ENCODE measurements at regions not wholly inside any gene's neighbourhood (a gene's known extent, or its start where the extent isn't known, plus 50 kb on each side); places are given as distances from the start of the nearest gene placed in this dataset.

DNA sequence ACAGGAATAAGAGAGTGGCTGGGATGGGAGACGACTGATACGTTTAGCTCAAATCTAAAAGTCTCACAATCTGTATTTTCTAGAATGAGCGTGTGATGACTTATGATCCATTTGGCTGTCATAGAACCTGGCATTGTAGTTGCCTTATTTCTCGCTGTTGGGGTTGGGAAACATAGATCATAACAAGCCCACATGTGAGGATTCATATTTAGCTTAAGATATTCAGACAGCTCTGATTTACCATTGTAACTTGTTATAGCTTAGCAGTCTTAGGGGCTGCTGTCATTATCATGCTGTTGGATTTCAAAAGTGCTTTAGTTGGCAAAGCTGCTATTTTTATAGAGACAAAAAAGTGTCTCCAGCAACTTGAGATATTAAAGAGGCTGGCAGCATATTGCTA is 871.3 kb downstream of the ZPLD1 start:
- no peaks in the 10 kb centered on the region for H3K9me3 ChIP-seq
- H3K27me3 ChIP-seq: no peaks in the 10 kb centered on the region
- no peak for ATAC-seq
- 60 to 66% methylated on average over 4 of the region's 4 CpGs for WGBS, 2 donors
- TF ChIP-seq, protein P1, sequence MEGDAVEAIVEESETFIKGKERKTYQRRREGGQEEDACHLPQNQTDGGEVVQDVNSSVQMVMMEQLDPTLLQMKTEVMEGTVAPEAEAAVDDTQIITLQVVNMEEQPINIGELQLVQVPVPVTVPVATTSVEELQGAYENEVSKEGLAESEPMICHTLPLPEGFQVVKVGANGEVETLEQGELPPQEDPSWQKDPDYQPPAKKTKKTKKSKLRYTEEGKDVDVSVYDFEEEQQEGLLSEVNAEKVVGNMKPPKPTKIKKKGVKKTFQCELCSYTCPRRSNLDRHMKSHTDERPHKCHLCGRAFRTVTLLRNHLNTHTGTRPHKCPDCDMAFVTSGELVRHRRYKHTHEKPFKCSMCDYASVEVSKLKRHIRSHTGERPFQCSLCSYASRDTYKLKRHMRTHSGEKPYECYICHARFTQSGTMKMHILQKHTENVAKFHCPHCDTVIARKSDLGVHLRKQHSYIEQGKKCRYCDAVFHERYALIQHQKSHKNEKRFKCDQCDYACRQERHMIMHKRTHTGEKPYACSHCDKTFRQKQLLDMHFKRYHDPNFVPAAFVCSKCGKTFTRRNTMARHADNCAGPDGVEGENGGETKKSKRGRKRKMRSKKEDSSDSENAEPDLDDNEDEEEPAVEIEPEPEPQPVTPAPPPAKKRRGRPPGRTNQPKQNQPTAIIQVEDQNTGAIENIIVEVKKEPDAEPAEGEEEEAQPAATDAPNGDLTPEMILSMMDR (IDR thresholded peaks at IDR 0.05): no peak
- no peak for TF ChIP-seq POLR2A (IDR thresholded peaks at IDR 0.05)
- no peaks in the 10 kb centered on the region for H3K36me3 ChIP-seq (replicated peaks in 1 of 2; ENCODE audit: insufficient read depth in 1 of 2, low read depth in 2 of 2)
- intact Hi-C loops (cut with DNase I): no loop called here
- H3K27ac ChIP-seq: no peak overlapping the region
- H3K4me1 ChIP-seq: no peaks in the 10 kb centered on the region
- no peak overlapping the region for H3K4me3 ChIP-seq
- no peak for DNase-seq

GRCh38 chr3:103308921-103309320 is 874.1 kb downstream of the ZPLD1 start:
- TF ChIP-seq POLR2A (IDR thresholded peaks at IDR 0.05): no peak
- TF ChIP-seq, protein P1 (IDR thresholded peaks at IDR 0.05): no peak
- intact Hi-C loops (cut with DNase I): no loop called here
- DNase-seq: no peak
- Histone ChIP-seq H3K36me3 (replicated peaks in 1 of 2; ENCODE audit: insufficient read depth in 1 of 2, low read depth in 2 of 2) (no peaks in the 10 kb centered on the region), H3K27ac (no peak overlapping the region), H3K27me3 (no peaks in the 10 kb centered on the region), H3K9me3 (no peaks in the 10 kb centered on the region), H3K4me1 (no peaks in the 10 kb centered on the region), H3K4me3 (no peak overlapping the region)
- WGBS, 2 donors: 26 to 50% methylated on average over 1 of the region's 1 CpG
- ATAC-seq: no peak

GRCh38 chr3:103319912-103320311 is 885.1 kb downstream of the ZPLD1 start:
- DNase-seq: no peak
- Histone ChIP-seq H3K27ac (no peak overlapping the region), H3K4me1 (no peaks in the 10 kb centered on the region), H3K36me3 (replicated peaks in 1 of 2; ENCODE audit: insufficient read depth in 1 of 2, low read depth in 2 of 2) (no peaks in the 10 kb centered on the region), H3K27me3 (no peaks in the 10 kb centered on the region), H3K9me3 (no peaks in the 10 kb centered on the region), H3K4me3 (no peak overlapping the region)
- TF ChIP-seq, protein P1 (IDR thresholded peaks at IDR 0.05): no peak
- TF ChIP-seq POLR2A (IDR thresholded peaks at IDR 0.05): no peak
- intact Hi-C loops (cut with DNase I): no loop called here
- WGBS, 2 donors: 22 to 25% methylated on average over 2 of the region's 2 CpGs
- no peak for ATAC-seq

DNA sequence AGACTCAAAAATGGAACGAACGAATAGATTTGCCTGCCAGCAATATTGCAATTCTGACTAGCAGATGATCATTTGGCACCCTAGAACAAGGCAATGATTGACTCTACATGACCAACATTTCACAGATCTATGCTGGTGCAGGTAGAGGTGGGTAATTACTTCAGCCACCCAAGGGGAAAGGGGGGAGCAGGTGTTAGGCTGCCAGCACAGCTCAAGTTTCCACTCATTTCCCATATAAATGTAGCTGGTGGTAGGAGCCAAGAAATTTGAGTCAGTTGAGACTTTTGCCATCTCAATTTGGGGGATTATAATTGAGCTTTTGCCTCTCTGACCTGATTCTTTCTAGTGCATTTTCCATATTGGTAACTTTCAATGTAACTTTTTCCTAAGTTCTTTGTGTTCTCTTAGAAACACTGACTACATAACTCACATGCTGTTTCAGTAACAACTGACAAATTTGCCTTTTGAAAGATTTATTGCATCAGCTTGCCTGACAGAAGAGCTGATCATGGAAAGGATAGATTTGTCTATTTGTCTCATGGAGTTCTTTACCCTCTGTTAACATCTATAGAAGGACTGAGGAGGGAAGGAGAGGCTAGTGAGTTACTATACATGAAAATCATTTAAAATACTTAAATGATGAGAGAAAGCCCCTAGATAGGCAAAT is 902.5 kb downstream of the ZPLD1 start:
- ATAC-seq (no peak), DNase-seq (no peak)
- intact Hi-C loops (cut with DNase I): no loop called here
- TF ChIP-seq POLR2A (IDR thresholded peaks at IDR 0.05): no peak
- TF ChIP-seq, protein P1 (IDR thresholded peaks at IDR 0.05): no peak
- Histone ChIP-seq H3K27ac (no peak overlapping the region), H3K4me3 (no peak overlapping the region), H3K27me3 (no peaks in the 10 kb centered on the region), H3K4me1 (no peaks in the 10 kb centered on the region), H3K9me3 (no peaks in the 10 kb centered on the region), H3K36me3 (replicated peaks in 1 of 2; ENCODE audit: insufficient read depth in 1 of 2, low read depth in 2 of 2) (no peaks in the 10 kb centered on the region)
- WGBS, 2 donors: 49 to 61% methylated on average over 2 of the region's 2 CpGs

- ATAC-seq (no peak), DNase-seq (no peak)
- WGBS, 2 donors: 73 to 80% methylated on average over 4 of the region's 4 CpGs
- Histone ChIP-seq H3K4me1 (no peaks in the 10 kb centered on the region), H3K4me3 (no peak overlapping the region), H3K9me3 (no peaks in the 10 kb centered on the region), H3K27me3 (no peaks in the 10 kb centered on the region), H3K27ac (no peak overlapping the region), H3K36me3 (replicated peaks in 1 of 2; ENCODE audit: insufficient read depth in 1 of 2, low read depth in 2 of 2) (no peaks in the 10 kb centered on the region)
- TF ChIP-seq, protein P1 (IDR thresholded peaks at IDR 0.05): no peak
- no peak for TF ChIP-seq POLR2A (IDR thresholded peaks at IDR 0.05)
- intact Hi-C loops (cut with DNase I): no loop called here
Observed at GRCh38 chr3:103341078-103341606, 906.3 kb downstream of the ZPLD1 start.

Data from body of pancreas (tissue), 4 donors.